Neural cell (in vitro differentiated cells): ENCODE measurements at regions not wholly inside any gene's neighbourhood (a gene's known extent, or its start where the extent isn't known, plus 50 kb on each side); places are given as distances from the start of the nearest gene placed in this dataset.

Source experiments
- EP300 ChIP-seq: fragments of 450-650 bp; conservative IDR thresholded peaks from 2 replicates; pipeline ENCODE4 v1.6.1; 2014; ENCODE audit warnings: antibody characterized with exemption, mild to moderate bottlenecking, moderate library complexity; ENCODE audit not compliant: poor library complexity, severe bottlenecking
- EZH2 ChIP-seq: fragments of 200-600, 300-800 bp; shearing (Covaris generic), sonication (generic); IDR thresholded peaks from 2 replicates; pipeline ENCODE4 v1.6.1; 2014; ENCODE audit warnings: antibody characterized with exemption, low read length, borderline replicate concordance, mild to moderate bottlenecking; ENCODE audit not compliant: insufficient read depth, poor library complexity, severe bottlenecking
- MXI1 ChIP-seq: fragments of 450-650 bp; conservative IDR thresholded peaks from 2 replicates; pipeline ENCODE4 v1.6.1; 2014; ENCODE audit warnings: antibody characterized with exemption, mild to moderate bottlenecking; ENCODE audit not compliant: poor library complexity, severe bottlenecking
- POLR2AphosphoS5 ChIP-seq: IDR thresholded peaks from 2 replicates; pipeline ENCODE4 v1.6.1; 2012
- RAD21 ChIP-seq: fragments of 450-650 bp; conservative IDR thresholded peaks from 2 replicates; pipeline ENCODE4 v1.6.1; 2014; ENCODE audit warnings: antibody characterized with exemption, mild to moderate bottlenecking, moderate library complexity
- REST ChIP-seq: IDR thresholded peaks from 2 replicates; pipeline ENCODE4 v1.6.1; 2012; ENCODE audit warnings: borderline replicate concordance
- SMC3 ChIP-seq: fragments of 450-650 bp; conservative IDR thresholded peaks from 2 replicates; pipeline ENCODE4 v1.6.1; 2014; ENCODE audit warnings: antibody characterized with exemption, mild to moderate bottlenecking, moderate library complexity; ENCODE audit not compliant: poor library complexity
- TAF1 ChIP-seq: IDR thresholded peaks from 2 replicates; pipeline ENCODE4 v1.6.1; 2012; ENCODE audit warnings: low read depth
- TF ChIP-seq, protein P1 (sequence below): fragments of 450-650 bp; IDR thresholded peaks from 2 replicates; pipeline ENCODE4 v1.5.1; 2014; ENCODE audit warnings: antibody characterized with exemption, mild to moderate bottlenecking, moderate library complexity; ENCODE audit not compliant: poor library complexity, severe bottlenecking

- TF ChIP-seq, protein P1, sequence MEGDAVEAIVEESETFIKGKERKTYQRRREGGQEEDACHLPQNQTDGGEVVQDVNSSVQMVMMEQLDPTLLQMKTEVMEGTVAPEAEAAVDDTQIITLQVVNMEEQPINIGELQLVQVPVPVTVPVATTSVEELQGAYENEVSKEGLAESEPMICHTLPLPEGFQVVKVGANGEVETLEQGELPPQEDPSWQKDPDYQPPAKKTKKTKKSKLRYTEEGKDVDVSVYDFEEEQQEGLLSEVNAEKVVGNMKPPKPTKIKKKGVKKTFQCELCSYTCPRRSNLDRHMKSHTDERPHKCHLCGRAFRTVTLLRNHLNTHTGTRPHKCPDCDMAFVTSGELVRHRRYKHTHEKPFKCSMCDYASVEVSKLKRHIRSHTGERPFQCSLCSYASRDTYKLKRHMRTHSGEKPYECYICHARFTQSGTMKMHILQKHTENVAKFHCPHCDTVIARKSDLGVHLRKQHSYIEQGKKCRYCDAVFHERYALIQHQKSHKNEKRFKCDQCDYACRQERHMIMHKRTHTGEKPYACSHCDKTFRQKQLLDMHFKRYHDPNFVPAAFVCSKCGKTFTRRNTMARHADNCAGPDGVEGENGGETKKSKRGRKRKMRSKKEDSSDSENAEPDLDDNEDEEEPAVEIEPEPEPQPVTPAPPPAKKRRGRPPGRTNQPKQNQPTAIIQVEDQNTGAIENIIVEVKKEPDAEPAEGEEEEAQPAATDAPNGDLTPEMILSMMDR = no peak
- TF ChIP-seq POLR2AphosphoS5 (no peak), SMC3 (no peak), EP300 (no peak), MXI1 (no peak), TAF1 (no peak), REST (no peak), EZH2 (no peak), RAD21 (no peak)
Observed at GRCh38 chr16:86026916-86027315, 128.0 kb downstream of the IRF8 start.
